Suprapubic skin (tissue), 4 donors: ENCODE measurements at regions not wholly inside any gene's neighbourhood (a gene's known extent, or its start where the extent isn't known, plus 50 kb on each side); places are given as distances from the start of the nearest gene placed in this dataset.
"Not testable (repeated sequence)": the region's sequence is repeated elsewhere in the genome, so short reads cannot be mapped to it uniquely, and the experiment has no call there.

Experiments used
- EP300 ChIP-seq: sonication (generic); formaldehyde crosslinking; IDR thresholded peaks from one replicate; pipeline ENCODE4 v1.6.1; 2017; ENCODE audit warnings: antibody characterized with exemption
- POLR2A ChIP-seq, 2 donors: fragments of 450-650 bp; IDR thresholded peaks; one replicate each; pipeline ENCODE4 v1.6.1; 2017; ENCODE audit warnings: antibody characterized with exemption in 2 of 2, mild to moderate bottlenecking in 2 of 2, moderate library complexity in 2 of 2
- POLR2AphosphoS5 ChIP-seq, 3 donors: sonication (generic); formaldehyde crosslinking; IDR thresholded peaks; one replicate each; pipeline ENCODE4 v1.6.1; 2017; ENCODE audit warnings: antibody characterized with exemption in 3 of 3
- TF ChIP-seq, protein P1 (sequence below), 2 donors: fragments of 200-600 bp in 1 of 2; fragments of 450-650 bp in 1 of 2; sonication (generic) in 1 of 2; IDR thresholded peaks; one replicate each; pipeline ENCODE4 v1.5.1; 2016 to 2019; ENCODE audit warnings: antibody characterized with exemption in 2 of 2, mild to moderate bottlenecking in 1 of 2, moderate library complexity in 1 of 2

DNA sequence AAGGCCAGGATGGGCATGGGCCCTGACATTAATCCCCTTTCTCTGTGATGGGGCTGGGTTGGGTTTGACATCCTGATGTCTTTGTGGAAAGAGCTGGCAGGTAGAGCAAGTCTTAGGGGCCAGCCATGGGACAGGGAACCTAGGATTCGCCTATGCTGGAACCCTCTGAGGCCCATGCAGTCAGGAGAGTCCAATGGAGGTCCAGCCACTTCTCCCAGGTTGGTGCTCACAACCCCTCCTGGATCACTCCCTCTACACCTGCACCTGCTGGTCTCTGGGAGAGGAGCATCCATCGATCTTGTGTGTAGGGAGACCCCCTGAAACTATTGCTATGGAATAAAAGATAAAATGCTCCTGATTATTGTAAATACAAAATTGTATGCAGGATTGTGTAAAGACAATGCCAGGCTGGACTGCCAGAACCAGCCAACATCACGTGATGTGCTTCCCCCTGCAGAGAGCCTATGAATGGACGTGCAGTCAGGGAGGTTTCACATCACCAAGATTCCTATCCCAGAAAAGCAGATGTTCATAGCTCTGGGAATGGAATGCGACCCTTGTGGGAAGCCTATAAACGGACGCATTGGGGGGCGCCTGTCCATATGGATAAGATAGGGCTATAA, 87.7 kb downstream of the ALG10 start:
- not testable (repeated sequence) for TF ChIP-seq POLR2A (IDR thresholded peaks at IDR 0.05); POLR2AphosphoS5 (IDR thresholded peaks at IDR 0.05); EP300
- TF ChIP-seq, protein P1, sequence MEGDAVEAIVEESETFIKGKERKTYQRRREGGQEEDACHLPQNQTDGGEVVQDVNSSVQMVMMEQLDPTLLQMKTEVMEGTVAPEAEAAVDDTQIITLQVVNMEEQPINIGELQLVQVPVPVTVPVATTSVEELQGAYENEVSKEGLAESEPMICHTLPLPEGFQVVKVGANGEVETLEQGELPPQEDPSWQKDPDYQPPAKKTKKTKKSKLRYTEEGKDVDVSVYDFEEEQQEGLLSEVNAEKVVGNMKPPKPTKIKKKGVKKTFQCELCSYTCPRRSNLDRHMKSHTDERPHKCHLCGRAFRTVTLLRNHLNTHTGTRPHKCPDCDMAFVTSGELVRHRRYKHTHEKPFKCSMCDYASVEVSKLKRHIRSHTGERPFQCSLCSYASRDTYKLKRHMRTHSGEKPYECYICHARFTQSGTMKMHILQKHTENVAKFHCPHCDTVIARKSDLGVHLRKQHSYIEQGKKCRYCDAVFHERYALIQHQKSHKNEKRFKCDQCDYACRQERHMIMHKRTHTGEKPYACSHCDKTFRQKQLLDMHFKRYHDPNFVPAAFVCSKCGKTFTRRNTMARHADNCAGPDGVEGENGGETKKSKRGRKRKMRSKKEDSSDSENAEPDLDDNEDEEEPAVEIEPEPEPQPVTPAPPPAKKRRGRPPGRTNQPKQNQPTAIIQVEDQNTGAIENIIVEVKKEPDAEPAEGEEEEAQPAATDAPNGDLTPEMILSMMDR (IDR thresholded peaks at IDR 0.05): not testable (repeated sequence)
